ENCODE measurements at regions not wholly inside any gene's neighbourhood (a gene's known extent, or its start where the extent isn't known, plus 50 kb on each side); places are given as distances from the start of the nearest gene placed in this dataset.

DNA sequence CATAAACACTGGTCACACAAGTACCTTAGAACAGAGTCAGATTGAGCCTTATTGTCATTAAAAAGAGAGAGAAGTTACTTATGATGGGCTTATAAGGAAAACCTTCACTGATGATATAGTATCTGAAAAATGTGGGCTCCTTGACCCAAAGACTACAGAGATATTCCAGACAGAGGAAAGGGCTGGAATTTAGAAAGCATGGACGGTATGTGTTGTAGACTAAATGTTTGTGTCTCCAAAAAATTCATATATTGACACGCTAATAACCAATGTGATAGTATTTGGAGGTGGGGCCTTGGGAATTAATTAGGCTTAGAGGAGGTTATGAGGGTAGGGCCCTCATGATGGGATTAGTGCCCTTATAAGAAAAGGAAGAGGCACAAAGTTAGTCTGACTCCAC lies 61.0 kb upstream of the DAZL start:
- Mint-ChIP-seq H3K4me1 (ENCODE audit: unreplicated experiment) (peaks cover 10% of the 10 kb centered on the region), H3K9me3 (ENCODE audit: unreplicated experiment) (peaks cover 2% of the 10 kb centered on the region), H3K4me3 (ENCODE audit: unreplicated experiment) (no peak overlapping the region)

DNA sequence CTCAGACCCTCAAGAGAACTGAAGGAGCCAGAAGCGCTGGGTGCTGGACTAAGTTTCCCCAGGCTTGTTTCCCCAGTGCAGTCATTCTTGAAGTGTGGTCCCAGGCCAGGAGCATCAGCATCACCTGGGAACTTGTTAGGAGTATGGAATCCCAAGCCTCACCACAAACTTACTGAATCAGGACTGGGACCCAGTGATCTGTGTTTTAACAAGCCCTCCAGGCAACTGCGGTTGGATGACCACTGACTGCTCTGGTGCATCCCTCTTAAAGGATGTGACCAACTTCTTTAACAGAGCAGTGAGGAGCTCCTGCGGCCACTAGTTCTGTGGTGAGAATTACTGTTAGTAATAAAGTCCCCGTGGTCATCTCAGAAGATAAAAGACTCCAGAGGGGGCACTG lies 62.4 kb upstream of the DAZL start:
- H3K4me3 Mint-ChIP-seq (ENCODE audit: unreplicated experiment), result no peak overlapping the region
- no peaks in the 10 kb centered on the region for H3K9me3 Mint-ChIP-seq (ENCODE audit: unreplicated experiment)
- peaks cover 10% of the 10 kb centered on the region for H3K4me1 Mint-ChIP-seq (ENCODE audit: unreplicated experiment)
- H3K36me3 Mint-ChIP-seq (ENCODE audit: unreplicated experiment), result no peaks in the 10 kb centered on the region
- H3K27me3 Mint-ChIP-seq (ENCODE audit: unreplicated experiment), result peaks cover 17% of the 10 kb centered on the region
- DNase-seq (ENCODE audit: extremely low spot score, unreplicated experiment), result no peak
- TF ChIP-seq, protein P1, sequence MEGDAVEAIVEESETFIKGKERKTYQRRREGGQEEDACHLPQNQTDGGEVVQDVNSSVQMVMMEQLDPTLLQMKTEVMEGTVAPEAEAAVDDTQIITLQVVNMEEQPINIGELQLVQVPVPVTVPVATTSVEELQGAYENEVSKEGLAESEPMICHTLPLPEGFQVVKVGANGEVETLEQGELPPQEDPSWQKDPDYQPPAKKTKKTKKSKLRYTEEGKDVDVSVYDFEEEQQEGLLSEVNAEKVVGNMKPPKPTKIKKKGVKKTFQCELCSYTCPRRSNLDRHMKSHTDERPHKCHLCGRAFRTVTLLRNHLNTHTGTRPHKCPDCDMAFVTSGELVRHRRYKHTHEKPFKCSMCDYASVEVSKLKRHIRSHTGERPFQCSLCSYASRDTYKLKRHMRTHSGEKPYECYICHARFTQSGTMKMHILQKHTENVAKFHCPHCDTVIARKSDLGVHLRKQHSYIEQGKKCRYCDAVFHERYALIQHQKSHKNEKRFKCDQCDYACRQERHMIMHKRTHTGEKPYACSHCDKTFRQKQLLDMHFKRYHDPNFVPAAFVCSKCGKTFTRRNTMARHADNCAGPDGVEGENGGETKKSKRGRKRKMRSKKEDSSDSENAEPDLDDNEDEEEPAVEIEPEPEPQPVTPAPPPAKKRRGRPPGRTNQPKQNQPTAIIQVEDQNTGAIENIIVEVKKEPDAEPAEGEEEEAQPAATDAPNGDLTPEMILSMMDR (IDR thresholded peaks at IDR 0.05), result no peak
- H3K27ac Mint-ChIP-seq (ENCODE audit: unreplicated experiment), result no peak overlapping the region

More for the DNA sequence above, 61.0 kb upstream of the DAZL start:
- peaks cover 11% of the 10 kb centered on the region for H3K27me3 Mint-ChIP-seq (ENCODE audit: unreplicated experiment)
- H3K27ac Mint-ChIP-seq (ENCODE audit: unreplicated experiment), result no peak overlapping the region
- H3K36me3 Mint-ChIP-seq (ENCODE audit: unreplicated experiment), result no peaks in the 10 kb centered on the region
- DNase-seq (ENCODE audit: extremely low spot score, unreplicated experiment), result no peak
- TF ChIP-seq, protein P1 (IDR thresholded peaks at IDR 0.05), result no peak

DNA sequence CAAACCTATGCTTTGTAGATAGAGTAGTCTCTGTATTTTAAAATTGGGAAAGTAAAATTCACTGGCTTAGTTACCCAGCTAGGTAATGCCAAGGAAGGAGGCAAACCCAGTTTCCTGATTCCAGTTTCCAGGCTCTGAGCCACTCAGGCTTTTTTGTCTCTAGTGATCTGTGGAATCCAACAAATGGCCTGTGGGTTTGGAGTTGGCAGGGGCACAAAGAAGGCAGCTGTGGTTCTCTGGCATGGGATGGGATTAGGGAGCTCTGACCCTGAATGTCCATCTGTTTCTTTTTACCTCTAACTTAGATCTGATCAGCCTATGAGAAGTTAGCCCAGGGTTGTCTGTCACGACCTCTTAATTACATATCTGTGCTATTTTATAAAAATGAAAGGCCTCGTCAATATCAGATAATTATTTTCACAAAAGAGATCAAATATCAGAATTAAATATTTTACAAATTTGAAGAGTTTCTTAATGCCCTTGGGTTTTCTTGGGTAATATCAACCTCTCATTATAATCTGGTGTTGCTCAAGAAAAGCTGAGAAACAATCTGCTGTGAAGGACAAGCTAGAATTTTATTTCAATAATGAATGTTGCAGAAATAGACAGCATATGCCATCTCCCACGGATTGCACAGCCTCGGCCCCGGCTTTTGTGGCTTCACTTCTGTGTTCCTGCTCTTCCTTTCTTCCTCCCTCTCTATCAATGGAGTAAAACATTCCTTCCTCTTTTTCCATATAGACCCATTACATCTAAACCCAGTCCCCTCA lies 63.7 kb upstream of the DAZL start:
- DNase-seq (ENCODE audit: extremely low spot score, unreplicated experiment), result no peak
- Mint-ChIP-seq H3K4me3 (ENCODE audit: unreplicated experiment) (no peak overlapping the region), H3K4me1 (ENCODE audit: unreplicated experiment) (peaks cover 10% of the 10 kb centered on the region), H3K9me3 (ENCODE audit: unreplicated experiment) (no peaks in the 10 kb centered on the region), H3K27me3 (ENCODE audit: unreplicated experiment) (peaks cover 18% of the 10 kb centered on the region), H3K36me3 (ENCODE audit: unreplicated experiment) (no peaks in the 10 kb centered on the region), H3K27ac (ENCODE audit: unreplicated experiment) (no peak overlapping the region)
- TF ChIP-seq, protein P1 (IDR thresholded peaks at IDR 0.05), result no peak

DNA sequence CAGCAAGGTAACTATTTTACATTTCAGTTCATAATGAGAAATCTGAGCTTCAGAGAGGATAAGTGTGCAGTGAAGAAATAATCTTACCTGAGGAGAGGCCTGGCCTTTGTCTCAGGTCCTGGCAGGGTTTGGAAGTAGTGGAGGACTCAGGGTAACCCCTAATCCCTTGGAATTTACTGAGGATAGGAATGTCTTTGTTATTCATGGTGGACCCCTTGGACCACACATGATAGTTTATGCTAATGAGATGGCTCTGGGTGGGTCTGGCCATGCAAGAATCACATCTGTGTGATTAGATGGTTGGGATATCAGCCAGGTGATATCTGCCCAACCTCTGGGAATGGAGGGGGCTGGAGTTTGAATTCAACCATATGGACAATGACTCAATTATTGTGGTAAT lies 65.0 kb upstream of the DAZL start:
- H3K27ac Mint-ChIP-seq (ENCODE audit: unreplicated experiment), result no peak overlapping the region
- H3K4me1 Mint-ChIP-seq (ENCODE audit: unreplicated experiment), result peaks cover 3% of the 10 kb centered on the region
- peaks cover under 1% of the 10 kb centered on the region for H3K9me3 Mint-ChIP-seq (ENCODE audit: unreplicated experiment)
- peaks cover 18% of the 10 kb centered on the region for H3K27me3 Mint-ChIP-seq (ENCODE audit: unreplicated experiment)
- no peaks in the 10 kb centered on the region for H3K36me3 Mint-ChIP-seq (ENCODE audit: unreplicated experiment)
- H3K4me3 Mint-ChIP-seq (ENCODE audit: unreplicated experiment), result no peak overlapping the region
- TF ChIP-seq, protein P1 (IDR thresholded peaks at IDR 0.05), result no peak
- DNase-seq (ENCODE audit: extremely low spot score, unreplicated experiment), result no peak

DNA sequence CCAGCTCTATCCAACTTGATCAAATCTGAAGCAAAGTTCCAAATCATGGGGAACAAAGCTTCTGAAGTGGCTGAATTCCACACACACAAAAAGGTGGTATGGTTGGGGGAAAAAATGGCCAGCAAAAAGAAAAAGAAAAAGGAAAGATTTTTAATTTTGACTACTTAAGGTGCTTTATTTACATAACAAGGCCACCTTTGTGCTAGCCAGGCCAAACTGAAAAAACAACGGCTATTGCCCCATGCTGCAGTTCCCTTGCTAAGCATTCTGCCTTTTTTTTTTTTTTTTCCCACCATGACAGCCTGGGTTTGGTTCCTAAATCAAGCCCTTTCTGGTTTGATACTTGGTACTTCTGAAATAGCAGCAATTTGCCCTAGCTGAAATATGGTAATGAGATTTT lies 66.5 kb upstream of the DAZL start:
- H3K4me3 Mint-ChIP-seq (ENCODE audit: unreplicated experiment), result no peak overlapping the region
- peaks cover 20% of the 10 kb centered on the region for H3K27me3 Mint-ChIP-seq (ENCODE audit: unreplicated experiment)
- H3K9me3 Mint-ChIP-seq (ENCODE audit: unreplicated experiment), result peaks cover 12% of the 10 kb centered on the region
- no peaks in the 10 kb centered on the region for H3K36me3 Mint-ChIP-seq (ENCODE audit: unreplicated experiment)
- DNase-seq (ENCODE audit: extremely low spot score, unreplicated experiment), result no peak
- H3K27ac Mint-ChIP-seq (ENCODE audit: unreplicated experiment), result no peak overlapping the region
- H3K4me1 Mint-ChIP-seq (ENCODE audit: unreplicated experiment), result no peaks in the 10 kb centered on the region
- TF ChIP-seq, protein P1 (IDR thresholded peaks at IDR 0.05), result no peak
